ENCODE measurements at regions not wholly inside any gene's neighbourhood (a gene's known extent, or its start where the extent isn't known, plus 50 kb on each side); places are given as distances from the start of the nearest gene placed in this dataset.

DNA sequence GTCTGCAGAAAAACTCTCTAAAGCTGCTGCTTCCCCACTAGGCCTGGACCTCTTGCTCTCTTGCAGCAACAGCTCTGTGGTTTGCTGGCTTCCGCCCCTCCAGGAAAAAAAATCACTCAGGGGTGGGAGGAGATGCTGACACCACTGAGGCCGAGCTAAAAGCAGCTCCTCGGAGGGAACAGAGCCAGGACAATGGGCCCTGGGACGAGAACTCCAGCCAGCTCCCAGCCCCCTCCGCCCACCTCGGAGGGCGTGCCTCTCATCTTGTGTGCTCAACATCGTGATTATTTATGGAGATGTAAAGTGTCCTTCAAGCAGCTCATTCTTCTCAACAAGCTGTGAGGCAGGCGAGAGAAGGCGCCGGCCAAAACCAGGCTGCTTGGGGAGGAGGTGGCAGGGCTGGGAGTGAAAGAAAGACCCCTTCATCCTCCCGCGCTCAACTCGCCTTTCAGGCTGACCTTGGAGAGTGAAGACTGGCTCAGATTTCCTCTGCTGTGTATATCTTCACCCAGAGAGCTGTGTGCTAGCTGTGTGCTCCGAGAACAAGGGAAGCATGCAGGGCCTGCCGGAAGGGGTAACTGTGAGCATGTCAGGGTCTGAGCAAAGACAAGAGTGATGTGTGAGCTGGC is 53.5 kb upstream of the LRFN2 start:
- no peak overlapping the region for H3K4me3 ChIP-seq
- H3K9me3 ChIP-seq (replicated peaks; ENCODE audit: control insufficient read depth, insufficient read depth, low read depth, low read length) = no peaks in the 10 kb centered on the region
- H3K4me1 ChIP-seq (replicated peaks in 1 of 2; ENCODE audit: control insufficient read depth in 2 of 2, insufficient read depth in 2 of 2, low read length in 2 of 2) = no peaks in the 10 kb centered on the region
- no peak overlapping the region for H3K27ac ChIP-seq (ENCODE audit: extremely low read depth, low read depth, low read length)
- H2AFZ ChIP-seq (ENCODE audit: low read depth, low read length) = no peak overlapping the region
- no peaks in the 10 kb centered on the region for H3K79me2 ChIP-seq (ENCODE audit: control insufficient read depth, insufficient read depth, low read length)
- no peak overlapping the region for H3K9ac ChIP-seq (ENCODE audit: insufficient read depth in 1 of 2, low read depth in 2 of 2, low read length in 2 of 2)
- ChIA-PET POLR2A (interaction anchor here (0.6 to 1.0 kb wide), 3 partner anchors 14 to 391 kb away, joined by 3 to 4 read pairs (median 4); no protein-coding TSS in a partner anchor), CTCF (ENCODE audit: low intra/inter-chr PET ratio) (no interaction called here)
- 0 out of 5 replicates have a peak, but pooled peaks cover 0 to 5% of the 10 kb centered on the region in 2 experiments for H3K27me3 ChIP-seq (ENCODE audit: control insufficient read depth in 2 of 2, insufficient read depth in 2 of 2, low read length in 2 of 2)
- intact Hi-C loops (cut with micrococcal nuclease) (no loop called here), in situ Hi-C loops (cut with MboI) (no loop called here)
- no peaks in the 10 kb centered on the region for H3K36me3 ChIP-seq (ENCODE audit: control insufficient read depth, insufficient read depth, low read length)
- no peaks in the 10 kb centered on the region for H3K9me1 ChIP-seq (ENCODE audit: control insufficient read depth, insufficient read depth, low read length)
- FAIRE-seq (no peak), DNase-seq (ENCODE audit: extremely low read depth in 1 of 4, low spot score in 3 of 4) (no peak), ATAC-seq (no peak)
- BruUV-seq (replicated peaks) = no TSS peak
- 1% methylated on average over 16 of the region's 16 CpGs for WGBS (ENCODE audit: insufficient coverage, low coverage, missing lambda C conversion rate)
- no peak overlapping the region for H3K4me2 ChIP-seq (ENCODE audit: insufficient read depth, low read length)
- H4K20me1 ChIP-seq (replicated peaks; ENCODE audit: control insufficient read depth, insufficient read depth, low read length) = no peaks in the 10 kb centered on the region
- TF ChIP-seq CREBBP (IDR thresholded peaks at IDR 0.05; ENCODE audit: low read depth, low read length) = no peak
- TF ChIP-seq, protein P1, sequence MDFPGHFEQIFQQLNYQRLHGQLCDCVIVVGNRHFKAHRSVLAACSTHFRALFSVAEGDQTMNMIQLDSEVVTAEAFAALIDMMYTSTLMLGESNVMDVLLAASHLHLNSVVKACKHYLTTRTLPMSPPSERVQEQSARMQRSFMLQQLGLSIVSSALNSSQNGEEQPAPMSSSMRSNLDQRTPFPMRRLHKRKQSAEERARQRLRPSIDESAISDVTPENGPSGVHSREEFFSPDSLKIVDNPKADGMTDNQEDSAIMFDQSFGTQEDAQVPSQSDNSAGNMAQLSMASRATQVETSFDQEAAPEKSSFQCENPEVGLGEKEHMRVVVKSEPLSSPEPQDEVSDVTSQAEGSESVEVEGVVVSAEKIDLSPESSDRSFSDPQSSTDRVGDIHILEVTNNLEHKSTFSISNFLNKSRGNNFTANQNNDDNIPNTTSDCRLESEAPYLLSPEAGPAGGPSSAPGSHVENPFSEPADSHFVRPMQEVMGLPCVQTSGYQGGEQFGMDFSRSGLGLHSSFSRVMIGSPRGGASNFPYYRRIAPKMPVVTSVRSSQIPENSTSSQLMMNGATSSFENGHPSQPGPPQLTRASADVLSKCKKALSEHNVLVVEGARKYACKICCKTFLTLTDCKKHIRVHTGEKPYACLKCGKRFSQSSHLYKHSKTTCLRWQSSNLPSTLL (IDR thresholded peaks at IDR 0.05) = no peak
- TF ChIP-seq THAP12 (CRISPR knock-in tag; IDR thresholded peaks at IDR 0.05) = no peak
- TF ChIP-seq NR2C2 (CRISPR knock-in tag; IDR thresholded peaks at IDR 0.05) = no peak
- no peak for TF ChIP-seq NR2C2 (tag; IDR thresholded peaks at IDR 0.05)
- TF ChIP-seq, protein P2, sequence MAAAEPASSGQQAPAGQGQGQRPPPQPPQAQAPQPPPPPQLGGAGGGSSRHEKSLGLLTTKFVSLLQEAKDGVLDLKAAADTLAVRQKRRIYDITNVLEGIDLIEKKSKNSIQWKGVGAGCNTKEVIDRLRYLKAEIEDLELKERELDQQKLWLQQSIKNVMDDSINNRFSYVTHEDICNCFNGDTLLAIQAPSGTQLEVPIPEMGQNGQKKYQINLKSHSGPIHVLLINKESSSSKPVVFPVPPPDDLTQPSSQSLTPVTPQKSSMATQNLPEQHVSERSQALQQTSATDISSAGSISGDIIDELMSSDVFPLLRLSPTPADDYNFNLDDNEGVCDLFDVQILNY (CRISPR knock-in tag; IDR thresholded peaks at IDR 0.05) = no peak
- TF ChIP-seq CREM (IDR thresholded peaks at IDR 0.05; ENCODE audit: low read depth) = no peak
- TF ChIP-seq ZNF354B (CRISPR knock-in tag; IDR thresholded peaks at IDR 0.05) = no peak
- no peak for TF ChIP-seq RBM17 (IDR thresholded peaks at IDR 0.05; ENCODE audit: borderline replicate concordance, low read depth, low read length)
- TF ChIP-seq, protein P3, sequence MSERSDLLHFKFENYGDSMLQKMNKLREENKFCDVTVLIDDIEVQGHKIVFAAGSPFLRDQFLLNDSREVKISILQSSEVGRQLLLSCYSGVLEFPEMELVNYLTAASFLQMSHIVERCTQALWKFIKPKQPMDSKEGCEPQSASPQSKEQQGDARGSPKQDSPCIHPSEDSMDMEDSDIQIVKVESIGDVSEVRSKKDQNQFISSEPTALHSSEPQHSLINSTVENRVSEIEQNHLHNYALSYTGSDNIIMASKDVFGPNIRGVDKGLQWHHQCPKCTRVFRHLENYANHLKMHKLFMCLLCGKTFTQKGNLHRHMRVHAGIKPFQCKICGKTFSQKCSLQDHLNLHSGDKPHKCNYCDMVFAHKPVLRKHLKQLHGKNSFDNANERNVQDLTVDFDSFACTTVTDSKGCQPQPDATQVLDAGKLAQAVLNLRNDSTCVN (CRISPR knock-in tag; IDR thresholded peaks at IDR 0.05) = no peak
- no peak for TF ChIP-seq USF2 (CRISPR knock-in tag; IDR thresholded peaks at IDR 0.05)
- TF ChIP-seq, protein P4, sequence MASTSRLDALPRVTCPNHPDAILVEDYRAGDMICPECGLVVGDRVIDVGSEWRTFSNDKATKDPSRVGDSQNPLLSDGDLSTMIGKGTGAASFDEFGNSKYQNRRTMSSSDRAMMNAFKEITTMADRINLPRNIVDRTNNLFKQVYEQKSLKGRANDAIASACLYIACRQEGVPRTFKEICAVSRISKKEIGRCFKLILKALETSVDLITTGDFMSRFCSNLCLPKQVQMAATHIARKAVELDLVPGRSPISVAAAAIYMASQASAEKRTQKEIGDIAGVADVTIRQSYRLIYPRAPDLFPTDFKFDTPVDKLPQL (IDR thresholded peaks at IDR 0.05; ENCODE audit: extremely low read depth, insufficient read length) = no peak
- no peak for TF ChIP-seq MCM5 (IDR thresholded peaks at IDR 0.05; ENCODE audit: low read depth)
- TF ChIP-seq SMAD3 (CRISPR knock-in tag; conservative IDR thresholded peaks at IDR 0.05) = no peak
- no peak for TF ChIP-seq POLR2AphosphoS2 (IDR thresholded peaks at IDR 0.05; ENCODE audit: low read length)
- no peak for TF ChIP-seq TCF7 (IDR thresholded peaks at IDR 0.05; ENCODE audit: borderline replicate concordance)
